K562 (cell line): ENCODE measurements at regions not wholly inside any gene's neighbourhood (a gene's known extent, or its start where the extent isn't known, plus 50 kb on each side); places are given as distances from the start of the nearest gene placed in this dataset.

Experiments used
- ATAC-seq: fragments of 200-7000 bp; cut with Tn5 transposase; 3 replicates; pipeline ENCODE4 v1.9.1; 2020; ENCODE audit warnings: moderate library complexity
- BruUV-seq: library from RNA; stranded (reverse); fragments of 400-500 nt; replicated peaks from 2 replicates; lab custom pipeline; 2021; lab: Mats Ljungman, UMichigan
- CTCF ChIA-PET: fragments of 300-600 bp; formaldehyde crosslinking; extraction: SDS; loops from one replicate; lab custom pipeline; 2021; ENCODE audit warnings: low intra/inter-chr PET ratio; lab: Yijun Ruan, JAX
- POLR2A ChIA-PET: fragments of 300-600, 350-650 bp; sonication (Branson Sonifier 250); formaldehyde crosslinking; extraction: SDS; loops from one replicate; lab custom pipeline; 2021; ENCODE audit warnings: antibody characterized with exemption, inconsistent platforms; lab: Yijun Ruan, JAX
- DNase-seq, 4 experiments: peaks; one replicate each; pipeline versions ENCODE4 v3.0.0 to v3.0.0-alpha.2; 2011 to 2018; ENCODE audit warnings: low spot score in 3 of 4, mixed read lengths in 3 of 4; ENCODE audit errors: extremely low read depth in 1 of 4
- FAIRE-seq: peaks from 2 replicates; lab custom pipeline; 2011; peaks lifted over from hg19 to GRCh38; lab: Jason Lieb, UNC
- H2AFZ ChIP-seq: 2 replicates; pipeline ENCODE4 v1.6.0; 2011; ENCODE audit warnings: low read depth, low read length, control low read depth, inconsistent platforms
- H3K27ac ChIP-seq: fragments of 200-600 bp; 3 replicates; pipeline ENCODE4 v1.8.0; 2011; ENCODE audit warnings: low read depth, mild to moderate bottlenecking, control low read depth, inconsistent platforms, low read length, moderate library complexity, mixed read lengths; ENCODE audit errors: extremely low read depth
- H3K27me3 ChIP-seq, 2 experiments: fragments of 300-600 bp in 1 of 2; 2 replicates in 1 of 2; 3 replicates in 1 of 2; pipeline versions ENCODE4 v1.6.0 to v1.8.0; 2011; ENCODE audit warnings: inconsistent platforms in 2 of 2, low read length in 2 of 2, mild to moderate bottlenecking in 1 of 2, mixed read lengths in 1 of 2, moderate library complexity in 1 of 2; ENCODE audit not compliant: control insufficient read depth in 2 of 2, insufficient read depth in 2 of 2
- H3K36me3 ChIP-seq: fragments of 300-600 bp; 3 replicates; pipeline ENCODE4 v1.8.0; 2011; ENCODE audit warnings: mild to moderate bottlenecking, low read length, inconsistent platforms; ENCODE audit not compliant: control insufficient read depth, insufficient read depth
- H3K4me1 ChIP-seq, 2 experiments: fragments of 200-600 bp in 1 of 2; replicated peaks in 1 of 2; 2 replicates in 1 of 2; 3 replicates in 1 of 2; pipeline versions ENCODE4 v1.5.1 to v1.8.0; 2011; ENCODE audit warnings: inconsistent platforms in 2 of 2, low read length in 2 of 2, mild to moderate bottlenecking in 1 of 2, mixed read lengths in 1 of 2, moderate library complexity in 1 of 2; ENCODE audit not compliant: control insufficient read depth in 2 of 2, insufficient read depth in 2 of 2
- H3K4me2 ChIP-seq: 2 replicates; pipeline ENCODE4 v1.6.1; 2011; ENCODE audit warnings: low read length, control low read depth, inconsistent platforms, mixed read lengths; ENCODE audit not compliant: insufficient read depth
- H3K4me3 ChIP-seq: fragments of 200-600 bp; sonication (generic), shearing (Covaris generic); 2 replicates; pipeline ENCODE4 v1.5.1; 2016; ENCODE audit warnings: control low read depth, inconsistent platforms
- H3K79me2 ChIP-seq: fragments of 200-600 bp; 3 replicates; pipeline ENCODE4 v1.8.0; 2011; ENCODE audit warnings: low read length, inconsistent platforms; ENCODE audit not compliant: control insufficient read depth, insufficient read depth
- H3K9ac ChIP-seq, 2 experiments: 2 replicates each; pipeline versions ENCODE4 v1.6.0 to v1.6.1; 2011; ENCODE audit warnings: low read depth in 2 of 2, low read length in 2 of 2, control low read depth in 1 of 2, inconsistent platforms in 1 of 2, mild to moderate bottlenecking in 1 of 2, mixed read lengths in 1 of 2; ENCODE audit not compliant: insufficient read depth in 1 of 2
- H3K9me1 ChIP-seq: one replicate; pipeline ENCODE4 v1.6.0; 2011; ENCODE audit warnings: inconsistent platforms, mild to moderate bottlenecking, low read length, moderate library complexity; ENCODE audit not compliant: control insufficient read depth, insufficient read depth
- H3K9me3 ChIP-seq: replicated peaks from 2 replicates; pipeline ENCODE4 v1.5.1; 2011; ENCODE audit warnings: low read depth, low read length, inconsistent platforms; ENCODE audit not compliant: control insufficient read depth, insufficient read depth
- H4K20me1 ChIP-seq: replicated peaks from 2 replicates; pipeline ENCODE4 v1.6.1; 2011; ENCODE audit warnings: low read length, inconsistent platforms, mixed read lengths; ENCODE audit not compliant: control insufficient read depth, insufficient read depth
- CEBPB ChIP-seq: fragments of 450-650 bp; IDR thresholded peaks from 2 replicates; pipeline ENCODE4 v1.6.1; 2016; ENCODE audit warnings: missing genetic modification characterization, missing compliant biosample characterization
- HES1 ChIP-seq: fragments of 450-650 bp; IDR thresholded peaks from 2 replicates; pipeline ENCODE4 v1.6.1; 2016; ENCODE audit warnings: low read depth, mild to moderate bottlenecking, moderate library complexity
- MTA2 ChIP-seq: fragments of 450-650 bp; IDR thresholded peaks from 2 replicates; pipeline ENCODE4 v1.6.1; 2016; ENCODE audit warnings: low read depth
- NFXL1 ChIP-seq: fragments of 450-650 bp; formaldehyde crosslinking; IDR thresholded peaks from 2 replicates; pipeline ENCODE4 v1.4.0; 2021; ENCODE audit warnings: mild to moderate bottlenecking
- NR0B1 ChIP-seq: fragments of 450-650 bp; IDR thresholded peaks from one replicate; pipeline ENCODE4 v1.6.1; 2018; ENCODE audit warnings: mild to moderate bottlenecking, moderate library complexity; ENCODE audit not compliant: partially characterized antibody
- RBM39 ChIP-seq: fragments of 200-400 bp; formaldehyde crosslinking; optimal IDR thresholded peaks from 2 replicates; pipeline ENCODE3; 2018; ENCODE audit warnings: low read depth, low read length
- SMAD2 ChIP-seq: fragments of 150-350 bp; IDR thresholded peaks from 2 replicates; pipeline ENCODE4 v1.6.1; 2014; ENCODE audit warnings: low read depth, mild to moderate bottlenecking, low read length
- ZBTB12 ChIP-seq: fragments of 250-450 bp; sonication (Bioruptor Pico); IDR thresholded peaks from 2 replicates; pipeline ENCODE4 v1.4.0; 2020
- ZBTB26 ChIP-seq: fragments of 450-650 bp; formaldehyde crosslinking; IDR thresholded peaks from 2 replicates; pipeline ENCODE4 v1.4.0; 2022; ENCODE audit warnings: missing genetic modification characterization
- ZBTB7A ChIP-seq: IDR thresholded peaks from 2 replicates; pipeline ENCODE4 v1.6.1; 2011; ENCODE audit warnings: low read depth, mild to moderate bottlenecking, low read length, moderate library complexity, borderline replicate concordance; ENCODE audit not compliant: control insufficient read depth
- ZBTB9 ChIP-seq: fragments of 450-650 bp; formaldehyde crosslinking; IDR thresholded peaks from 2 replicates; pipeline ENCODE4 v1.4.0; 2020; ENCODE audit warnings: mild to moderate bottlenecking, moderate library complexity
- ZNF263 ChIP-seq: sonication (generic); formaldehyde crosslinking; IDR thresholded peaks from 2 replicates; pipeline ENCODE4 v1.8.0; 2022; ENCODE audit warnings: mild to moderate bottlenecking, missing genetic modification reagents, borderline replicate concordance
- ZNF717 ChIP-seq: fragments of 250-450 bp; sonication (Bioruptor Pico); IDR thresholded peaks from 2 replicates; pipeline ENCODE4 v1.5.0; 2021
- WGBS: fragments of 100-300 bp; shearing (Covaris generic); methylation state at CpG from one replicate; pipeline ENCODE4 v1.1.6; 2016; ENCODE audit warnings: low coverage, mixed read lengths; ENCODE audit not compliant: insufficient coverage; ENCODE audit errors: missing lambda C conversion rate; 5-methylcytosine and 5-hydroxymethylcytosine counted together
- in situ Hi-C: fragments of 300-500 bp; cut with MboI; formaldehyde crosslinking; loops from 4 replicates; pipeline ENCODE4 v1.15.0; 2018; ENCODE audit warnings: inconsistent platforms, mixed read lengths
- intact Hi-C: fragments of 100-400 bp; cut with micrococcal nuclease; formaldehyde crosslinking; loops from 2 replicates; pipeline ENCODE4 v1.14.2; 2022

GRCh38 chr12:78683626-78684025 lies 180.9 kb upstream of the SYT1 start:
- no TSS peak for BruUV-seq
- Histone ChIP-seq H3K27ac (no peak overlapping the region), H3K9me3 (no peaks in the 10 kb centered on the region), H3K4me2 (no peak overlapping the region), H3K27me3 (no peaks in the 10 kb centered on the region), H3K4me3 (no peak overlapping the region), H3K9me1 (no peaks in the 10 kb centered on the region), H2AFZ (no peak overlapping the region), H4K20me1 (no peaks in the 10 kb centered on the region), H3K79me2 (no peaks in the 10 kb centered on the region), H3K4me1 (no peaks in the 10 kb centered on the region), H3K36me3 (no peaks in the 10 kb centered on the region), H3K9ac (no peak overlapping the region)
- FAIRE-seq (no peak), ATAC-seq (no peak), DNase-seq (no peak)
- ChIA-PET POLR2A (no interaction called here), CTCF (no interaction called here)
- 0% methylated on average over 3 of the region's 3 CpGs for WGBS
- in situ Hi-C loops = no loop called here
- intact Hi-C loops = no loop called here
- TF ChIP-seq ZBTB9 (CRISPR knock-in tag) = no peak
- TF ChIP-seq RBM39 = no peak
- no peak for TF ChIP-seq NR0B1
- TF ChIP-seq MTA2 = no peak
- no peak for TF ChIP-seq SMAD2
- no peak for TF ChIP-seq ZNF263 (CRISPR knock-in tag)
- no peak for TF ChIP-seq ZBTB12 (CRISPR knock-in tag)
- no peak for TF ChIP-seq ZNF717
- no peak for TF ChIP-seq CEBPB (tag)
- TF ChIP-seq ZBTB26 (CRISPR knock-in tag) = no peak
- no peak for TF ChIP-seq HES1
- no peak for TF ChIP-seq ZBTB7A
- TF ChIP-seq NFXL1 (CRISPR knock-in tag) = no peak
